PC-3 (cell line): ENCODE measurements at regions not wholly inside any gene's neighbourhood (a gene's known extent, or its start where the extent isn't known, plus 50 kb on each side); places are given as distances from the start of the nearest gene placed in this dataset.

Source experiments
- CTCF ChIP-seq: fragments of 300-600 bp; sonication (generic); conservative IDR thresholded peaks from 2 replicates; pipeline ENCODE4 v1.5.1; 2017; ENCODE audit warnings: antibody characterized with exemption, low read depth, mild to moderate bottlenecking, low read length
- EZH2 ChIP-seq: fragments of 300-600 bp; sonication (generic); IDR thresholded peaks from one replicate; pipeline ENCODE4 v1.6.1; 2017; ENCODE audit warnings: antibody characterized with exemption, mild to moderate bottlenecking, low read length; ENCODE audit not compliant: unreplicated experiment
- EZH2phosphoT487 ChIP-seq: fragments of 300-600 bp; sonication (generic); IDR thresholded peaks from 2 replicates; pipeline ENCODE4 v1.6.1; 2018; ENCODE audit warnings: mild to moderate bottlenecking, antibody characterized with exemption, low read length, borderline replicate concordance

DNA sequence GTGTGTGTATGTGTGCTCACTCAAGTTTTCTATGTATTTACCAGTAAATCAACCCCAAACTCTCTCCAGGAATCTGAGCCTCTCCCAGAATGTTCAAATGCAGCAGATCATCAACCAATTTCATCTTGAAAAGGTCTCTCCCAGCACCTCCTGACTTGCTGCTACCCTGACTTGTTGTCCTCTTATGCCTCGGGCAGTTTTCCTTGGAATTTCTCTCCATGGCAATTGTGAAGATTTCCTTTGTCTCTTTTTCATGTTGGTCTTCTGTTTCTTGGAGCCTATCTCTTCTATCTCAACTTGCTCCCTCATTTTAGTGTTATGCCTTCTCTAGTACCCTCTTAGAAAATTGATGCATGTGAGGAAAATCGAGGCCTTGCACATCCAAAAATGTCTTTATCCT is 303.6 kb upstream of the KIF2A start:
- TF ChIP-seq CTCF (no peak), EZH2 (no peak), EZH2phosphoT487 (no peak)
